GM12878 (cell line): ENCODE measurements at regions not wholly inside any gene's neighbourhood (a gene's known extent, or its start where the extent isn't known, plus 50 kb on each side); places are given as distances from the start of the nearest gene placed in this dataset.

Experiments used
- ATAC-seq: fragments of 200-7000 bp; cut with Tn5 transposase; 3 replicates; pipeline ENCODE4 v1.9.1; 2020; ENCODE audit warnings: mild to moderate bottlenecking, moderate library complexity
- BruUV-seq: library from RNA; stranded (reverse); fragments of 400-500 nt; replicated peaks from 2 replicates; lab custom pipeline; 2021; lab: Mats Ljungman, UMichigan
- CTCF ChIA-PET: fragments of 300-600 bp; sonication (Branson Sonifier 250); formaldehyde crosslinking; extraction: SDS; loops from one replicate; lab custom pipeline; 2021; ENCODE audit warnings: inconsistent platforms; lab: Yijun Ruan, JAX
- POLR2A ChIA-PET: fragments of 350-600 bp; formaldehyde crosslinking; extraction: SDS; loops from one replicate; lab custom pipeline; 2021; ENCODE audit warnings: inconsistent platforms; lab: Charles Lee
- RAD21 ChIA-PET: fragments of 300-600 bp; sonication (Branson Sonifier 250); formaldehyde crosslinking; loops from one replicate; lab custom pipeline; 2023; ENCODE audit warnings: antibody characterized with exemption; ENCODE audit not compliant: unreplicated experiment; lab: Charles Lee
- SMC1A ChIA-PET: fragments of 300-600 bp; sonication (Branson Sonifier 250); formaldehyde crosslinking; loops from one replicate; lab custom pipeline; 2023; ENCODE audit not compliant: unreplicated experiment, uncharacterized antibody; lab: Charles Lee
- DNase-seq: peaks from one replicate; pipeline ENCODE4 v3.0.0-alpha.2; 2011; ENCODE audit warnings: low read depth, low spot score
- FAIRE-seq: peaks from 3 replicates; lab custom pipeline; 2011; peaks lifted over from hg19 to GRCh38; lab: Jason Lieb, UNC
- H2AFZ ChIP-seq: 2 replicates; pipeline ENCODE4 v1.6.0; 2011; ENCODE audit warnings: low read depth, low read length, control low read depth; ENCODE audit not compliant: control insufficient read depth
- H3K27ac ChIP-seq: 2 replicates; pipeline ENCODE4 v1.5.1; 2011; ENCODE audit warnings: control low read depth; ENCODE audit not compliant: control insufficient read depth, insufficient read depth
- H3K27me3 ChIP-seq, 2 experiments: replicated peaks in 1 of 2; 2 replicates each; pipeline versions ENCODE4 v1.6.0 to v1.6.1; 2011; ENCODE audit warnings: low read length in 1 of 2; ENCODE audit not compliant: control insufficient read depth in 2 of 2, insufficient read depth in 2 of 2
- H3K36me3 ChIP-seq, 2 experiments: 2 replicates each; pipeline ENCODE4 v1.5.1; 2011; ENCODE audit warnings: low read length in 1 of 2; ENCODE audit not compliant: control insufficient read depth in 2 of 2, insufficient read depth in 2 of 2
- H3K4me1 ChIP-seq: 2 replicates; pipeline ENCODE4 v1.6.1; 2011; ENCODE audit warnings: mild to moderate bottlenecking, low read length, moderate library complexity, mixed read lengths; ENCODE audit not compliant: control insufficient read depth, insufficient read depth
- H3K4me2 ChIP-seq: 2 replicates; pipeline ENCODE4 v1.6.0; 2011; ENCODE audit warnings: control low read depth; ENCODE audit not compliant: control insufficient read depth, insufficient read depth
- H3K4me3 ChIP-seq: fragments of 200-600 bp; sonication (generic); 2 replicates; pipeline ENCODE4 v1.5.1; 2016
- H3K79me2 ChIP-seq: 2 replicates; pipeline ENCODE4 v1.6.0; 2011; ENCODE audit warnings: low read length; ENCODE audit not compliant: control insufficient read depth, insufficient read depth
- H3K9ac ChIP-seq: 2 replicates; pipeline ENCODE4 v1.8.0; 2011; ENCODE audit warnings: low read length, control low read depth, mixed read lengths; ENCODE audit not compliant: control insufficient read depth, insufficient read depth
- H3K9me3 ChIP-seq: replicated peaks from 3 replicates; pipeline ENCODE4 v1.5.1; 2011; ENCODE audit warnings: mild to moderate bottlenecking, low read length; ENCODE audit not compliant: control insufficient read depth, insufficient read depth
- H4K20me1 ChIP-seq: 2 replicates; pipeline ENCODE4 v1.6.0; 2011; ENCODE audit not compliant: control insufficient read depth, insufficient read depth
- BMI1 ChIP-seq: fragments of 450-650 bp; IDR thresholded peaks from 2 replicates; pipeline ENCODE4 v1.6.1; 2016; ENCODE audit warnings: mild to moderate bottlenecking, moderate library complexity, borderline replicate concordance
- CBFB ChIP-seq: IDR thresholded peaks from 2 replicates; pipeline ENCODE4 v1.6.1; 2016; ENCODE audit warnings: antibody characterized with exemption, low read depth
- CHD4 ChIP-seq: fragments of 200-600 bp; sonication (generic); IDR thresholded peaks from 2 replicates; pipeline ENCODE4 v1.6.1; 2016; ENCODE audit warnings: mild to moderate bottlenecking
- HDAC6 ChIP-seq: fragments of 200-600 bp; sonication (generic); IDR thresholded peaks from one replicate; pipeline ENCODE4 v1.8.0; 2017; ENCODE audit warnings: antibody characterized with exemption; ENCODE audit not compliant: unreplicated experiment
- PAX5 ChIP-seq: IDR thresholded peaks from 2 replicates; pipeline ENCODE4 v1.6.1; 2011; ENCODE audit warnings: low read depth, low read length, borderline replicate concordance
- POLR2A ChIP-seq: IDR thresholded peaks from 2 replicates; pipeline ENCODE4 v1.6.1; 2011; ENCODE audit warnings: low read depth, mild to moderate bottlenecking, low read length
- SPI1 ChIP-seq: IDR thresholded peaks from 2 replicates; pipeline ENCODE4 v1.6.1; 2011; ENCODE audit warnings: low read depth, mild to moderate bottlenecking, low read length, moderate library complexity, borderline replicate concordance; ENCODE audit not compliant: insufficient read depth
- TAF1 ChIP-seq: IDR thresholded peaks from 2 replicates; pipeline ENCODE4 v1.6.1; 2011; ENCODE audit warnings: mild to moderate bottlenecking, low read depth, low read length, borderline replicate concordance
- ZBTB11 ChIP-seq: fragments of 450-650 bp; formaldehyde crosslinking; IDR thresholded peaks from 2 replicates; pipeline ENCODE4 v1.5.0; 2022; ENCODE audit warnings: mild to moderate bottlenecking, missing genetic modification characterization
- ZZZ3 ChIP-seq: IDR thresholded peaks from 2 replicates; pipeline ENCODE4 v1.6.1; 2011; ENCODE audit warnings: low read depth; ENCODE audit not compliant: control insufficient read depth, insufficient read length
- WGBS: methylation state at CpG from one replicate; pipeline ENCODE4 v1.1.6; 2016; ENCODE audit warnings: low lambda C conversion rate; ENCODE audit not compliant: insufficient replicate concordance, insufficient coverage; ENCODE audit errors: missing lambda C conversion rate; 5-methylcytosine and 5-hydroxymethylcytosine counted together
- in situ Hi-C: fragments of 300-500 bp; cut with MboI; formaldehyde crosslinking; loops from 9 replicates; pipeline ENCODE4 v1.14.3; 2018; ENCODE audit warnings: mixed read lengths
- intact Hi-C: fragments of 100-400 bp; cut with micrococcal nuclease; formaldehyde crosslinking; loops from one replicate; pipeline ENCODE4 v1.14.2; 2022; ENCODE audit not compliant: unreplicated experiment
- TF ChIP-seq, protein P1 (sequence below): fragments of 450-650 bp; IDR thresholded peaks from 2 replicates; pipeline ENCODE4 v1.6.1; 2014; ENCODE audit warnings: mild to moderate bottlenecking
- TF ChIP-seq, protein P2 (sequence below), 3 experiments: IDR thresholded peaks in 2 of 3; conservative IDR thresholded peaks in 1 of 3; 2 replicates each; pipeline ENCODE4 v1.5.1; 2011; ENCODE audit warnings: low read depth in 3 of 3, low read length in 3 of 3, mild to moderate bottlenecking in 3 of 3, control low read depth in 2 of 3, moderate library complexity in 2 of 3, inconsistent platforms in 1 of 3, mixed read lengths in 1 of 3; ENCODE audit not compliant: control insufficient read depth in 2 of 3, insufficient read depth in 1 of 3; ENCODE audit errors: extremely low read depth in 1 of 3

DNA sequence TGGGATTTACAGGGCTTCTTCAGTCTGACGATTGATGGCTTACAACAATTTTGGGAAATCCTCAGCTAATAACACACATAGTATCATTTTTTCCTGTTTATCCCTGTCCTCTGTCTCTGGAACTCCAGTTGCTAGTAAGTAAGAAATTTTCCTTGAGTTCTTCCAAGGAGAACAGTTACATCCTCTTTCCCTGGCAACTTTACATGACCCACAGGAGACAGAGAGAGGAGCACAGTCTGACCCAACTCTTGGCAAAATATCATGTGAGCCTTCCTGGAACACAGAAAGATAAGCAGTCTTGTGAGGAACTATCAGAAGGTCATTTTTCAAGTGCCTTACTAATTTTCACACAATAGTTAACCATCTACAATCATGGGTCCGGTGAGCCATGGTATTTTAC lies 578.7 kb upstream of the PABPC4L start:
- Histone ChIP-seq H3K9me3 (no peaks in the 10 kb centered on the region), H3K27me3 (no peaks in the 10 kb centered on the region), H2AFZ (no peak overlapping the region), H3K79me2 (no peaks in the 10 kb centered on the region), H3K27ac (no peak overlapping the region), H3K4me3 (no peak overlapping the region), H3K4me2 (no peak overlapping the region), H3K4me1 (no peaks in the 10 kb centered on the region), H3K9ac (no peak overlapping the region), H4K20me1 (no peaks in the 10 kb centered on the region), H3K36me3 (no peaks in the 10 kb centered on the region)
- in situ Hi-C loops = no loop called here
- ATAC-seq = no peak
- no TSS peak for BruUV-seq
- RAD21 ChIA-PET = no interaction called here
- TF ChIP-seq PAX5 = no peak
- TF ChIP-seq, protein P1, sequence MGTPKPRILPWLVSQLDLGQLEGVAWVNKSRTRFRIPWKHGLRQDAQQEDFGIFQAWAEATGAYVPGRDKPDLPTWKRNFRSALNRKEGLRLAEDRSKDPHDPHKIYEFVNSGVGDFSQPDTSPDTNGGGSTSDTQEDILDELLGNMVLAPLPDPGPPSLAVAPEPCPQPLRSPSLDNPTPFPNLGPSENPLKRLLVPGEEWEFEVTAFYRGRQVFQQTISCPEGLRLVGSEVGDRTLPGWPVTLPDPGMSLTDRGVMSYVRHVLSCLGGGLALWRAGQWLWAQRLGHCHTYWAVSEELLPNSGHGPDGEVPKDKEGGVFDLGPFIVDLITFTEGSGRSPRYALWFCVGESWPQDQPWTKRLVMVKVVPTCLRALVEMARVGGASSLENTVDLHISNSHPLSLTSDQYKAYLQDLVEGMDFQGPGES = no peak
- FAIRE-seq = no peak
- CTCF ChIA-PET = no interaction called here
- DNase-seq = no peak
- POLR2A ChIA-PET = no interaction called here
- intact Hi-C loops = loop anchor here (5.0 kb wide), 1 partner anchor 308 kb away; no protein-coding TSS in a partner anchor
- SMC1A ChIA-PET = no interaction called here
- WGBS = 12% methylated on average over 2 of the region's 2 CpGs

DNA sequence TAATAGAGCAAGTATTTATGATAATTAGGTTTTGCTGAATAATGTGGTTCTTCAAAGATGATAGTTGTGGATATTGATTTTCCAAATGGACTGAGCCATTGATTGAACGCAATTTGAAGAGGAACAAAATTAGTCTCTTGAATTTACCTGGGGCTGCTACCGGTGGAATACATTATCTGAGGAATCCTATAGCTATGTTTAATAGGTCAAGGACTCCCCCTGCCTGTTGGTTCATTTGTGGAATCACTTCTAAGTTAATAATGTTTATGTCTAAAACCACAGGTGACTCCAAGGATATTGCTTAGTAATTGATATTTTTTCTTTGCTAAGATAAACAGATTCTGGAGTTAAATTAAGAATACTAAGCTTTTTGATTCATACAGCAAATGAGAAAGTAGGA lies 576.0 kb upstream of the PABPC4L start:
- no TSS peak for BruUV-seq
- RAD21 ChIA-PET = interaction anchor here (0.9 to 1.7 kb wide), 2 partner anchors 303 to 306 kb away, joined by 5 to 8 read pairs; no protein-coding TSS in a partner anchor
- no peaks in the 10 kb centered on the region for H3K79me2 ChIP-seq
- SMC1A ChIA-PET = interaction anchor here (0.7 to 1.6 kb wide), 3 partner anchors 300 to 395 kb away, joined by 3 read pairs; no protein-coding TSS in a partner anchor
- ATAC-seq = no peak
- no peaks in the 10 kb centered on the region for H3K27me3 ChIP-seq
- H3K9ac ChIP-seq = no peak overlapping the region
- DNase-seq = no peak
- H2AFZ ChIP-seq = no peak overlapping the region
- H3K36me3 ChIP-seq = no peaks in the 10 kb centered on the region
- H4K20me1 ChIP-seq = no peaks in the 10 kb centered on the region
- no peak for FAIRE-seq
- WGBS = 21% methylated on average over 2 of the region's 2 CpGs
- H3K9me3 ChIP-seq = no peaks in the 10 kb centered on the region
- no peaks in the 10 kb centered on the region for H3K4me1 ChIP-seq
- CTCF ChIA-PET = interaction anchor here (0.9 to 1.2 kb wide), 2 partner anchors 14 to 17 kb away, joined by 3 read pairs; no protein-coding TSS in a partner anchor
- no peak overlapping the region for H3K27ac ChIP-seq
- H3K4me3 ChIP-seq = no peak overlapping the region
- POLR2A ChIA-PET = no interaction called here
- H3K4me2 ChIP-seq = no peak overlapping the region
- in situ Hi-C loops (no loop called here), intact Hi-C loops (no loop called here)
- TF ChIP-seq TAF1 (no peak), ZZZ3 (no peak), CBFB (no peak), BMI1 (no peak), POLR2A (no peak), SPI1 (no peak), HDAC6 (no peak), CHD4 (no peak), ZBTB11 (no peak)
- TF ChIP-seq, protein P2, sequence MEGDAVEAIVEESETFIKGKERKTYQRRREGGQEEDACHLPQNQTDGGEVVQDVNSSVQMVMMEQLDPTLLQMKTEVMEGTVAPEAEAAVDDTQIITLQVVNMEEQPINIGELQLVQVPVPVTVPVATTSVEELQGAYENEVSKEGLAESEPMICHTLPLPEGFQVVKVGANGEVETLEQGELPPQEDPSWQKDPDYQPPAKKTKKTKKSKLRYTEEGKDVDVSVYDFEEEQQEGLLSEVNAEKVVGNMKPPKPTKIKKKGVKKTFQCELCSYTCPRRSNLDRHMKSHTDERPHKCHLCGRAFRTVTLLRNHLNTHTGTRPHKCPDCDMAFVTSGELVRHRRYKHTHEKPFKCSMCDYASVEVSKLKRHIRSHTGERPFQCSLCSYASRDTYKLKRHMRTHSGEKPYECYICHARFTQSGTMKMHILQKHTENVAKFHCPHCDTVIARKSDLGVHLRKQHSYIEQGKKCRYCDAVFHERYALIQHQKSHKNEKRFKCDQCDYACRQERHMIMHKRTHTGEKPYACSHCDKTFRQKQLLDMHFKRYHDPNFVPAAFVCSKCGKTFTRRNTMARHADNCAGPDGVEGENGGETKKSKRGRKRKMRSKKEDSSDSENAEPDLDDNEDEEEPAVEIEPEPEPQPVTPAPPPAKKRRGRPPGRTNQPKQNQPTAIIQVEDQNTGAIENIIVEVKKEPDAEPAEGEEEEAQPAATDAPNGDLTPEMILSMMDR (IDR thresholded peaks at IDR 0.05 in 2 of 3, conservative IDR thresholded peaks at IDR 0.05 in 1 of 3; ENCODE audit: control insufficient read depth in 2 of 3, extremely low read depth in 1 of 3, insufficient read depth in 1 of 3, low read depth in 3 of 3, low read length in 3 of 3) = peak in 1 of 3 experiments; percentile 24; a peak in 1 of 6 replicates
